GM21576 (cell line): ENCODE measurements at regions not wholly inside any gene's neighbourhood (a gene's known extent, or its start where the extent isn't known, plus 50 kb on each side); places are given as distances from the start of the nearest gene placed in this dataset.

Experiments
- ATAC-seq: cut with Tn5 transposase; IDR thresholded peaks from one replicate; pipeline ENCODE4 v1.9.1; 2021; ENCODE audit warnings: mild to moderate bottlenecking, moderate library complexity; ENCODE audit not compliant: unreplicated experiment

DNA sequence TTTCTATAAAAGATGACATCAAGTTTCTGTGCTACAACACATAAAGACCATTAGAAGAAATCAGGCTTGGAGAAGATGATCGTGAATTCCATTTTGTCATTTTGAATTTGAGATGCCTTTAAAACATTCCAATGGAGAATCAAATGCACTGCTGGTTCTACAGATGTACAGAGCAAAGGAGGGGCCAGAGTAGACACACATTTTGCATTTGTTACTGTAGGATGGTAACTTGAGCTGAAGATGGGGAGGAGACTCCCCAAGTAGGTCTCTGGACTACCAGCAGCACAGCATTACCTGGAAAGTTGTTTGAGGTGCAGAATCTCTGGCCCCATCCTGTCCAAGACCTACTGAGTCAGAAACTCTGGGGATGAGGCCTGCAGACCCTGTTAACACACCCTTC is 121.6 kb upstream of the RALGAPA2 start:
- no peak for ATAC-seq

DNA sequence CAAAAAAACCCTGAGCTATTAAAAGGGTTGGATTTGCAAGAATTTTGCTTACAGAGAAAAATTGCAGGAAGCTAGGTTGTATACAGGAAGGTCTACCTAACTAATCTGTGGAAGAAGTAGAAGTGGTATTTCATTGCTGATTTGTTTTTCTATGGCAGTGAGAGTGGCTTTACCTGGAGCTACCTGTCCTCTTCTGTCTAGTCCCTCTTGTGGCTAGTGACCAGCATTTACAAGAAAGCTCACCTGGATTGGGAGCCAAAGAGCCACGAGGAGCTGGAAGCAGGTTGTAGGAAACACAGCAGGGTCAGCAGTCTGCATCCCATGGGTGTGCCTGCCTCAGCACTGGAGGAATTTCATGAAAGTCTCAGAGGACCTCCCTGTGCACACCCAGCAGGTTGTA is 120.3 kb upstream of the RALGAPA2 start:
- ATAC-seq = no peak

DNA sequence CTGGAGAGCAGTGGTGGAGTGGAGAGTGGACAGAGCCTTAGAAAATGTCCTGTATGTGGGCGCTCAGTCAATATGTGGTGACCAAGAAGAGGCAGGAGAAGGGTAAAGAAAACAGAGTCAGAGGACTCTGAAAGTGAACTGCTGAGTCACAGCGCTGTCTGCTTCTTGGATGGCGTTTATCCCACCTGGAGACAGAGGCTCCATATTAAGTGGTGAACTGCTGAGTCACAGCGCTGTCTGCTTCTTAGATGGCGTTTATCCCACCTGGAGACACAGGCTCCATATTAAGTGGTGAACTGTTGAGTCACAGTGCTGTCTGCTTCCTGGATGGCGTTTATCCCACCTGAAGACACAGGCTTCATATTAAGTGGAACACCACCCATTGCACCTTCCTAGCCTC is 119.3 kb upstream of the RALGAPA2 start:
- no peak for ATAC-seq

DNA sequence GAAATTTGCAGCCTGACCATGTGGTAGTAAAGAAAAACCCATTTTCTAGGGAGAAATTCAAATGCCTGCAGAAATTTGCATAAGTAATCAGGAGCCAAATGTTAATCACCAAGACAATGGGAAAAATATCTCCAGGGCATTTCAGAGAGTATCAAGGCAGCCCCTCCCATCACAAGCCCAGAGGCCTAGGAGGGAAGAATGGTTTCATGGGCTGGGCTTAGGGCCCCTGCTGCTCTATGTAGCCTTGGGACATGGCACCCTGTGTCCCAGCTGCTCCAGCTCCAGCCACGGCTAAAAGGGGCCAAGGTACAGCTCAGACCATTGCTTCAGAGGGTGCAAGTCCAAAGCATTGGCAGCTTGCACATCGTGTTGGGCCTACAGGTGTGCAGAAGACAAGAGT is 117.2 kb upstream of the RALGAPA2 start:
- ATAC-seq = no peak

DNA sequence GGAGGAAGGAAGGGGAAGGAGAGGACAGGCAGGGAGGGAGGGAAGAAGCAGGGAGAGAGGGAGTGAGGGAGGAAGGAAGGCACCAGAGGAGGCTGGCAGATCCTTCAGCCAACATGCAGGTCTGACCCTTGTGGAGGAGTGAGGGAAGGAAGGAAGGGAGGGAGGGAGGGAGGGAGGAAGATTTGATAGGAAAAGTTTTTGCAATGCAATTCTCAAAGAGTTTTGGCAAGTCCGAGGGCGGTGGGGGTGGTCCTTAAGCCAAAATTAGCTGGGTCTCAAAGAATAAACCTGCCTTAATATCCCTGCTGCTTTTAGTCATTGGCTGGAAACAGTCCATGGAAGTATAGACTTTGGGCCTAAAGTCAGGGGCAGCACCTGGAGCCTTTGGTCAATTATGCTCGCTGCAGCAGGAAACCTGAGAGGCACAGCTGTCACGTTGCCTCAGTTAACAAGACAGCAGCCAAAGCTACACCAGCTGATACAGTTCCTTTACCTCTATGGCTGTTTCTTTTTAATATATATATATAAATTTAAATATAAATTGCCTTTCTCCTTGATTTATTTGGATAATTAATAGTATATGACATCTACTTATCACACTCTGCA is 115.7 kb upstream of the RALGAPA2 start:
- no peak for ATAC-seq

DNA sequence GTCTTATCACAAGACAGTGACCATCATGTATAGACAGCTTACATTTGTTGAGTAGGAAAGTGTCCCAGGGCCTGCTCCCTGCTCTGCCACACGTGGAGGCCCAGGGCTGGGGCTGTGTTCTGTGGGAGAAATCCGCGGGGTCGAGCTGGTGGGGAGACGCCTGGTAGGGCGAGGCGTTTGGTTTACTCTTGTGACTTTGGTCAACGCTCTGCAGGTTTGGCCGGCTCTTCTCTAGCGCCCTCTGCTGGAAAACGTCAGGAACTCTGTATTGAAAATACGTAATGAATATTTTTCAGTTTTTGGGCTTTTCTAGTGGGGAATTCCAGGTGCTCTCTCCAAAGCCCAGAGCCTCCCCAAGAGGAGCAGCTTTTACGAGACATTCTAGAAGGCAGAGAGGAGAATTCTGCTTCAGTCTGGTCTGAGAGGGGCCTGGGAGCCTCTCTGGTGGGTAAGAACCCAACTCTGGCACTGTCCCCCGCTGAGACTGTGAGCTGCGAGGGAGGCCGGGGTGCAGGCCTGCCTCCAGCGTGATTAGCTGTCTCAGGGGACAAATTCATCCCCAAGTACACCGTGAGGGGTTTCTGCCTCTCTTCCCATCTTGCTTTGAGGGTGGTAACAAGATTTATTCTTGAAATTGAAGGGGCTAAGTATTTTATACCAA is 112.6 kb upstream of the RALGAPA2 start:
- no peak for ATAC-seq

DNA sequence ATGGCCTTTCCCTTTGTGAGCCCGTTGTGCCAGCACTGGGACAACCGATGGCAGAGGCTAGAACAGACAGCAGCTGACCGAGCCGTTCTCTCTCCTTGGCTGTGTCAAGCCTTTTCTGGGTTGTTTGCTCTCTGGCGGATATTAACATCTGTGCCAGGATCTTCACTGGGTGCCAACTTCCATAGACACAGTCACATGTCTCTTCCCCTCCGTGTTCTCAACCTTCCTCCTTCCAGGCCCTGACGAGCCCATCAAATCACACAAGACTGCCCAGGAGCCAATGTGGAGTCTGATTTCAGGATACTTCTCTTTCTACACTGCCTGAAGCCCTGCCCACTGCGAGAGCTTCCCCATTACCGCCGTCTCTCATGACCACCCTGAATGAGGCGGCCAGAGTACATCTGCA is 111.0 kb upstream of the RALGAPA2 start:
- ATAC-seq = no peak

DNA sequence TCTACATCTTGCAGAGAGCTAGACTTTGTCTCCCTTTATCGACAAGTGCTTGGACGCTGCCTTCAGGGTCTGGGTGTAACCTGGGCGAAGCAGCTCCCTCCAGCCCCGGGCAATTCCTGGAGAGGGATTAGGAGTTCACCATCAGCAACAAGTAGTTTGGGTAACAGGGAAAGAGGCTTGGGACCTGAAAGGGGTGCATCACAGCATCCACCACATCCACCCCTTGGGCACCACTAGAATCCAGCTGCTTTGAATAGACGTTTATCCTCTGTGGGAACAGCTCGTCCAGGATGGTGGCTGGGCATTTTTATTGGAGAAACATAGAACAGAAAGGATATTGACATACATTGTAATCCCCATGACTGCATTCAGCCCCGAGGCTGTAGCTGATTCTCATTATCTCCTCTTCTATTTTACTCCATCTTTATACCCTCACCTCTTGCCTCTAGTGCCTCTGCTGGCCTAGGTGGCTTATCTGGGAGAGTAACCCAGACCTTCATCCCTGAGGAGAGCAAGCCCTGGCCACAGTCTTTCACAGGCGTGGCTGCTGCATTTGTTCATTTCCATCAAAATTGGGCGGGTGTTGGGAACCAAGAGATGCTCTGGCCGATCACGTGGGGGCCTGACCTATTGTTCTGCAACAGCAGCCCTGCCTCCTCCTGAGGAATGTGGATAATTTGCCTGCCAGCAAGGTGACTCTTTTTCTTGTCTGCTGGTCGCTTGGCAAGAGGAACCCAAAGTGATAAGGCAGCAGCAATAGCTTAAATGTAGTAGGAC is 109.2 kb upstream of the RALGAPA2 start:
- ATAC-seq = no peak

DNA sequence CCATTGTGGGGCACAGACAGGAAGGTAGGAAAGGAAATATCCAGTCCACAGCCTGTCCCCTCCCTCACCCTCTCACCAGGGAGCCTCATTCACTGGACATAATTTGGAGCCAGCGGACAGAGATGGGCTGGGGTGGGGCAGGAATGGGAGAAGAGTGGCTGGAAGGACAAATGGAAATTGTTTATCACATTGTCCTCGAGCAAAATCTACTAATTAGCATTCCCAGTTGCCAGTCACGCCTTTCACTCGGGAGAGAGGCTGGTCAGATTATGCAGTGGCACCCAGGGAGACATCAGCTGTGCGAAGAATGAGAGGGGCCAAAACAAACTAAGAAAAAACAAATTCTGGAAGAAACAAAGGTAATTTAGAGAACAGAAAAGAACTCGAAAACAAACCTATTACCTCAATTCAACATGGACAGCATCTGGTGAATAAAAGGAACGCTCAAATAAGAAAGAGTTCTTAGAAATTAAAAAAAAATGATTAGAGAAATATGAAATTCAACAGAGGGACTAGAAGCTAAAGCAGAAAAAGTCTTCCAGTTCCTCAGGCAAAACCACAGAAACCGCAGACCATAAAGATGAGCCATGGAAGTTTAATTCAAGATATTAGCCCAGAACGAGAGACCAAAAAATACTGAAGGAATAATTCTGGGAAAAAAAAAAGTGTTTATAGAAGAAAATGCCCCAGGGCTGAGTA is 108.5 kb upstream of the RALGAPA2 start:
- no peak for ATAC-seq

DNA sequence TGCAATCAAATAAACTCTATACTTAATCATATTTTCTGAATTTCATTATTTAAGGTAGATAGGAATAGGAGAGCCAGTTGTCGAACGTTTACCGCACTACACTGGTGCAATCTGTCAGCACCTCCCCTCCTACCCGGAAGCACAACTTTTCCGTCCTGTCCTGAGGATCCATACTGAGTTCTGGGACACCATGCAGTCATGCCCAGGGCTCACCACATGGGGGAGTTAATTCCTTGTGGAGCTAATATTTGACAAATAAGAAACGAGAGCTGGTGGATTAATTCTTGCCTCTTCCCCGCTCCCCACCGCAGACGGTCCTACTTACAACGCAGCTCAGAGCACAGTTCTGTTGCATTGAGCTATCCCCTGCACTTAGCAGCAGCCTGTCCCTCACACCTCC is 107.7 kb upstream of the RALGAPA2 start:
- ATAC-seq = no peak

DNA sequence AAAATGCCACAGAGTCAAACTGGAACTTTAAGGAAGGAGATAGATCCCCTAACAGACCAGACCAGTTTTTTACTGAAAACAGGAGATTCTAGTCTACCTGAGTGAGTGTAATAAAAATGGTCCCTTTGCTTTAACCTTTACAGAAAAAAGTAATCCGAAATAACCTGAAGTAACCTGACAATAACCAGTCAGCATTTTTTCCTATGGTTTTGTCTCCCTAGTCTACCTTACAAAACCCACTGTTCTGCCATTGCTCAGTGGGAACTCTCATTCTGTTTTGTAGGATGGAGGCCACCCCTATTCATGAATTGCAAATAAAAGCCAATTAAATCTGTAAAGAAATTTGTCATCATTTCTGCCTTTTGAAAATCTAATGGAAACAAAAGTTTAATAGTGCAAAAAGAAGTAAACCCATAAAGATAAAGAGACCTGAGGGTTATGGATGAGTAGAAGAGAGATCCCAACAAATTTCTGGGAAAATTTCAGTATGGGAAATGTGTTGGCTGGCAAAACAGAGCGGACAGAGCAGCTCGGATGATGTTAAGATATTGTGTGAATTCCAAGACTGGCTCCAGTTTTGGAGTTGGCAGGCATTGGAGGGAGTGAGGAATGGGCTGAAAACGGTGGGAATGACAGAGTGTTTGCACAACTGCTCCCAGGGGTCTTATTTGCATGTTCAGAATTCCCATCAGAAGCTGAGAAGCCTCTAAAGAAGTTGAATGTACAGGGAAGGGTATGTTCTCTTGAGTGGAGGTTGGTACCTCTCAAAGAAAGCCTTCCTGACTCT is 104.7 kb upstream of the RALGAPA2 start:
- no peak for ATAC-seq

DNA sequence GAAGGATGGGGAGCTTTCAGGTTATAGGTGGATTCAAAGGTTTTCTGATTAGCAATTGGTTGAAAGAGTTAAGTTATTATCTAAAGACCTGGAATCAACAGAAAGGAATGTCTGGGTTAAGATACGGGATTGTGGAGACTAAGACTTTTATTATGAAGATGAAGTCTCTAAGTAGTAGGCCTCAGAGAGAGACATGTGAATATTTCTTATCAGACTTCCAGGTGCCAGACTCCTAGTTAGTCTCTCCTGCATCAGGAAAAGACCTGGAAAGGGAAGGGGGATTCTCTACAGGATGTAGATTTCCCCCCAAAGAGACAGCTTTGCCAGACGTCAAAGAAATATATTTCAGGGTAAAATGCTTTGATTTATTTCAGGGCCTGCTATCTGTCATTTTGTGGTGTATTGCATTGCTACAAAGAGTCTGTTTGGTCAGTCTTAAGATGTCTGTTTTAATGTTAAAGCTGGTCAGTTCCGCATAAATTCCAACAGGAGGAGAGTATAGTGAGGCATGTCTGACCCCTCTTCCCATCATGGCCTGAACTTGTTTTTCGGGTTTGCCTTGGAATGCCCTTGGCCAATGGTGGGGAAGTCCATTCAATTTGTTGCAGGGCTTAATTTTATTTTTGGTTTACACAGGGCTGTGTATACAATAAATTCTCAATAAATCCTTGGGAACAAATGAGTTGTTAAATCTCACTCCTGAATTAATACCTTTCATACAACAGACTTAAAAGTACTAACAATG is 103.4 kb upstream of the RALGAPA2 start:
- no peak for ATAC-seq

DNA sequence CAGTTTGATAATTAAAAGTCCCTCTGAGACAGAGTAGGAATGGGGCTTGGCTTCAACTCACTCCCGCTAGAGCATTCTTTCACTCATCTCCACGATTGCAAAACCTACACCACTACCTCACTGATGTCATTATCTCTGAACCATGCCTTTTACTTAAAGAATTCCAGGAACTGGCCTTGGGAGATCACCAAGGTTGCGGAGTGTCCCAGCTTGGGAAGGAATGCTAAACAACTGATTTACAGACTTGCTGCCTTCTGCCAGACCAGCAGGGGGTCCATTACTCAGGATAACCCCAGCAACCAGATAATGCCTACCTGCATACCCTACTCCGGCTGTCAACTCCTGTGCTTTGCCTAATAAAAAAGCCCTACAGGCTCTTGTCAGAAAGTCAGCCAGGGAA is 102.2 kb upstream of the RALGAPA2 start:
- no peak for ATAC-seq

DNA sequence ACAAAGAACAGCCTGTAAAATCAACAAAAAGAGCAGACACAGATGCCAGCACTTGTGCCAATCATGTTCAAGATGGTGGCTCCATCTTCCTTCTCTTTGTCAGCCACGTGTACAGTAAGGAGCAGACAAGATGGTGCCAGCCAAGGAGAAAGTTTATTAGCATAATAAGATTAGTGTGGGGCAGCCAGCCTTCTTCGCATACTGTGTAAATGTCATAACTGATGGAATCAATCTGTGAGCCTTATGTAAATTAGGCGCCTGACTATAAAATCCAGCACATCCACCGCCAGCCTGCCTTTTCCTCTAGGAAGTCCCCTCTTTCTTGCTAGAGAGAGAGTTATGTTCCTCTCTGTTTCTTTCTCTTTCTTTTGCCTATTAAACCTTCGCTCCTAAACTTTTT is 99.7 kb upstream of the RALGAPA2 start:
- ATAC-seq = no peak

DNA sequence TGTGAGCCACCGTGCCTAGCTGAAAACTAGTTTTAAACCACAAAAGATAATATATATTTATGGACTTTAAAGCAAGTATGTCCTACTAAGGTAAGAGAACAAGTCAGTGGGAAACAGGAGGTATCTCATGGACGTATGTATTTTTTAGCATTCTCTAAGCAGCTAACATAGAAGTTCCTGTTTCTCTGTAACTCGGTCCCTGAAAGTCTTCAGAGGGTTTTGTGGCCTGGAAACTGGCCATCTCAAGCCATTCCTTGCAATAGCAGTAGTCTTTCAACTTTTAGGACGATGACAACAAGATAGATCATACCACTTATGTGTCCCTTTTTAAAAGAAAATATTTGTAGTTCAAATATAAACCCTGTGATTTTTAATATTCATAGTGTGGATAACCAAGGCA is 95.6 kb upstream of the RALGAPA2 start:
- no peak for ATAC-seq

DNA sequence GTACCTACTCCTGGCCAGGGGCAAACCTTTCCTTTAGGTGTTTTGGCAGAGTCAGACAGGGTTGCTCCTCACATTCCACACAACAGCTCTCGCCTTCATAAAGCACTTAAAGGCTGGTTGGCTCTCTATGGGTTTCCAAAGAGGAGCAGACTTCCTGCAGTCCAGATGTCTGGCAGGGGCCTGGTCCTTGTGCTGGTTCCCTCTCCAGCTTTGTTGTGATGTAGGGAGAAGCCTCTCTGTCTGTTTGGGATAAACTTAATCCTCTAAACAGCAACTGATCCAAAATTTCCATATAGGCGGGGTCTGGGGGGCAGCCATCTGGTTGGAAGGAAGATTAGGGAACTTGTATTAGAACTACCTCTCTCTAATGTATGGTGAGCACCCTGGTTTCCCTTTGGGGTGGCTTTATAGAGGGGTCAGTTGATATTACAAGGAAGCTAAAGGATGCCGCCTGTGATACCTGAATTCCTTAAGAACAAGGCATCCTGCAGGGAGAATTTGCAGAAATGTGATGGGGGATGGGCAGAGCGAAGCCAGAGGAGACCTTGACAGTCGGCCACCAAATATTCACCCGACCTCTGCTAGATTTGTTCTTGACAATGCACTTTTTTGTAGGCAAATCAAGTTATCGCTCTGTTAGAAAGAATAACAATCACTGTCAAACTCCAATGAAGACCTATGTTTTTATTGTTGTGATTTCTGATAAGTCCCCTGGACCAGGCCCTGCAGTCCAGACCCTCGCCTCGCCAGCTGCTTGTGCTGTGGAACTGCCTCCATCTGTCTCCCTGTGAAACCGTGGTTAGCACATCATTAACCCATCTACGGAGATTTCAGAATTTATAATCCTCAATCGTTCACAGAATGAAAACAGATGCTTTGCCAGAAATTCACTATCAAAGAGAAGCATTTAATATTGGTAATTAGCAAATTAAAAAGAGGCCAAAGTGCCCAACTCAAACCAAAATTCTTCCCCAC is 94.0 kb upstream of the RALGAPA2 start:
- no peak for ATAC-seq

DNA sequence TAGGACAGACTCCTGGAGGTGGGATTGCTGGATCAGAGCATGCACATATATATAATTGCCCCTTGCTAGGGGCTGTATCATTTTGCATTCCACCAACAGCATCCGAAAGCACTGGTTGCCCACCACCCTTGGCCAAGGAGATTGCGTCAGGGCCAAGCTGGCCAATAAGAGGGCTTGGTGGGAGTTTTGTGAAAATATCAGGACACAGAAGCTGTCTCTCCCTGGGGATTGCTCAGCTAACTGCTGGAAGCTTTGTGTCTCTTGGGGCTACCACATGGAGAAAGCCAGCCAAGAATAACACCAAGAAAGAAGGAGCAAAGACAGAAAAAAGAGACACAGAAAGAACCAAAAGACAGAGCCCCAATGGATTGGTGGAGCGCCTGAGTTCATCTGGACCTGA is 90.6 kb upstream of the RALGAPA2 start:
- ATAC-seq = no peak

DNA sequence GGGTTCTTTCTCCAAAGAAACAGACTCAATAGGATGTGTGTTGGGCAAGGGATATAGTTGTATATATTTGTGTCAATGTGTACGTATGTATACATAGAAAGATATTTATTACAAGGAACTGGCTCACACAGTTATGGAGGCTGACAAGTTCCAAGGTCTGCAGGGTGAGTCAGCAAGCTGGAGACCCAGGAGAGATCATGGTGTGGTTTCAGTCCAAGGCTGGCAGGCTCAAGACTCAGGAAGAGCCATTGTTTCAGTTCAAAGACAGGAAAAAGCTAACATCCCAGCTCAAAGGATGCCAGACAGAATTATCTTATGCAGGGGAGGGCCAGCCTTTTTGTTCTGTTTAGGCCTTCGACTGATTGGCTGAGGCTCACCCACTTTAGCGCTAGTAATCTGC is 89.9 kb upstream of the RALGAPA2 start:
- ATAC-seq = no peak

DNA sequence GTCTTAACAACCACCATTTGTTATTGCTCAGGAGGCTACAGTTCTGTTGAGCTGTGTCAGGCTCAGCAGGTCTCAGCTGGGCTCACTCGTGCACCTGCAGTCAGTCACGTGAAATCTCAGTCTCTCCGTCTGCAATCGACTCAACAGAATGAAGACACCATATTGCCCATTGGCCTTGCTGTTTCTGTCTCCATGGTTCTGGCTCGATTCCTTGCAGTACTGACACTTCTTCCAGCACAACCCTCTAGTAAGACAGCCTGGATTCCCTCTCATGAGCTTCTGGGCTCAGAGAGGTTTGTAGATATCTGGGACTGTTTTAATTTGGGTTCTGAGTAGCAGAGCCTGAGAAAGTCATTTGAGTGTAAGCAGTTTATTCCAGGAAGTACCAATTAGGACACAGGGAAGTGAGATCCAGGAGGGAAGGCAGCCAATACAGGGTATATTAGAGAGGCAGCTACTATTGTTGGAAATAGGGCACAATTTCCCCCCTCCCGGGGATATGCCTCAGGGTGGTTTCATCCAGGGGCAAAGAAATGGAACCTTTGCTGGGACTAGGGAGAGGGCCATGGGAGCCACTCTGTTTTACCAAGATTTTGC is 87.4 kb upstream of the RALGAPA2 start:
- no peak for ATAC-seq
